Prostate gland (tissue), 2 donors: ENCODE measurements at regions not wholly inside any gene's neighbourhood (a gene's known extent, or its start where the extent isn't known, plus 50 kb on each side); places are given as distances from the start of the nearest gene placed in this dataset.

ENCODE experiments used
- CTCF ChIP-seq, 4 experiments: fragments of 200-600 bp in 2 of 4; fragments of 450-650 bp in 2 of 4; sonication (generic) in 2 of 4; IDR thresholded peaks; 1 replicate in 3 of 4; 2 replicates in 1 of 4; pipeline ENCODE4 v1.5.1; 2016 to 2019; ENCODE audit warnings: antibody characterized with exemption in 4 of 4, mild to moderate bottlenecking in 2 of 4, moderate library complexity in 2 of 4
- POLR2A ChIP-seq: fragments of 450-650 bp; IDR thresholded peaks from one replicate; pipeline ENCODE4 v1.6.1; 2016; ENCODE audit warnings: antibody characterized with exemption, mild to moderate bottlenecking
- POLR2AphosphoS5 ChIP-seq: sonication (generic); formaldehyde crosslinking; IDR thresholded peaks from one replicate; pipeline ENCODE4 v1.6.1; 2017; ENCODE audit warnings: antibody characterized with exemption

- TF ChIP-seq CTCF (IDR thresholded peaks at IDR 0.05) (no peak), POLR2A (no peak), POLR2AphosphoS5 (no peak)
Measured at GRCh38 chr2:81002906-81003305, 698.4 kb upstream of the LRRTM1 start.
